Ovary (tissue), 3 donors: ENCODE measurements at regions not wholly inside any gene's neighbourhood (a gene's known extent, or its start where the extent isn't known, plus 50 kb on each side); places are given as distances from the start of the nearest gene placed in this dataset.

ENCODE experiments used
- CTCF ChIP-seq, 3 donors: fragments of 450-650 bp in 2 of 3; fragments of 200-600 bp in 1 of 3; IDR thresholded peaks; one replicate each; pipeline versions ENCODE4 v1.5.1 to v1.8.0; 2016 to 2022; ENCODE audit warnings: antibody characterized with exemption in 3 of 3, mild to moderate bottlenecking in 1 of 3
- EP300 ChIP-seq: sonication (generic); formaldehyde crosslinking; IDR thresholded peaks from one replicate; pipeline ENCODE4 v1.6.1; 2017; ENCODE audit warnings: antibody characterized with exemption
- donor health status: DM: no; HTN: no; CAD: no.

DNA sequence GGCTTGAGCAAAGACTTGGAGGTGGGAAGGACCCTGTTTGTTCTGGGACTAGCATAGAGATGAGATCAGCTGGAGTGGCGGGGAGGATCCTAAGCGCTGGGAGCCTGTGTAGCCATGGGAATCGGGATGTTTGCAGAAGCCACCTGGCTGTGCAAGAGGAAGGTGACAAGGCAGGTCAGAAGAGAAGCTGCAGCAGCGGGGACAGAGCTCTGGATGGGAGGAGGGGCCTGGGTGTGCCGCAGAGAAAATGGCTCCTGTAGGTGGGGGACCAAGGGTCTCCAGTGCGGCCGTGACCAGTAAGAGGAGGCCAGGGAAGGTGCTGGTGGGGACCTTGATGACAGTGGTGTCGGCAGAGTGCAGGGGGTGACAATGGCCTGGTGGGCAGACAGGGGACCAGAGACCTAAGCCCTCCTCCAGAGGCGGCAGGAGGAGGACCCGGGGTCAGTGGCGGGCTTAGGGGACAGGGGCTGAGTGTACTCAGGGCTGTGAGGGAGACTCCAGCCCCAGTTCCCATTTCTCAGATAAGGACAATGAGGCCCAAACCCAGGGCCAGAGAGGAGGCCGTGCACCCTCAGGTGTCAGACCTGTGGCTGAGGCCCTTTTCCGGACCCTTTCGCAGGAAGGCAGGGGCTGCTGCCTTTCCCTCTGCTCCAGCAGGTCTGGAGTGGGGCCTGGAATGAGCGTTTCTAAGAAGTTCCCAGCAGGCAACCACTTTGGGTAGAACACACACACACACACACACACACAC lies 206.6 kb upstream of the RTL1 start:
- TF ChIP-seq EP300 (no peak), CTCF (IDR thresholded peaks at IDR 0.05) (no peak)
